NCI-H748 (cell line): ENCODE measurements at regions not wholly inside any gene's neighbourhood (a gene's known extent, or its start where the extent isn't known, plus 50 kb on each side); places are given as distances from the start of the nearest gene placed in this dataset.
"Not testable (repeated sequence)": the region's sequence is repeated elsewhere in the genome, so short reads cannot be mapped to it uniquely, and the experiment has no call there.

ENCODE experiments used
- DNase-seq: peaks from one replicate; lab custom pipeline; 2025; ENCODE audit not compliant: unreplicated experiment; lab: John Stamatoyannopoulos, UW

DNA sequence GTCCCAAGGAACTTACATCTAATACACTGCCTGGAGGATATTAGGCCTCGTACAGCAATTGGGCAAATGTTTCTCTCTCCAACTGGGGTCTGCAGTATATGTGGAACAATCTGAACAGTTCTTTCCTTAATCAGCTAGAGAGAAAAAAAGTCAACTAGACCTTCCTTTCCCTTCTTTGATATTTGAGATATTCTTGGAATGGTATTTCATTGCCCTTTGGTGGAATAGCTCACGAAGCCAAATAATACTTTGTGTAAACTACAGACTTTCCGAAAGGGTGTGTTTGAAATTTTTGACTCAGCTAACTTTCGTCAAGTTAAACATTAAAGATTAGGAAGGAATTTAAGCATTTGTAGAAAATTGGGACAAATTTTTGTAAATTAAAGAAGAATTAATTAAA, 425.6 kb downstream of the RWDD3 start:
- DNase-seq = no peak

DNA sequence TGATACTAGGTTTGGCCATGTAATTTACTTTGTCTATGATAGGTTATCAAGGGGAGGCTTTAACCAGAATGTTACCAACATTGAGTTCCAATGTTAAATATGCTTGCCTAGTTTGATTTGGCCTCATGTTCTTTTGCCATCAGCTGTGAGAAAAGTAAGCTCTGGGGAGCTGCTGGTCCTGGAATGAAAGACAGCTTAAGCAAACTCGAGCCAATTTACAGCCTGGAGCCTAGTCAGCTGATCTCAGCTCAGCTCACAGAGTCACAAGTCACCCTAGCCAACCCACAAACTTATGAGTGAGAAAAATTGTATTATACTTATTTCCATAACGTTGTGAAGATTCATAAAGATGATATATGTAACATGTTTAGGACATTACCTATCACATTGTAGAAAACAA, 426.7 kb downstream of the RWDD3 start:
- no peak for DNase-seq

DNA sequence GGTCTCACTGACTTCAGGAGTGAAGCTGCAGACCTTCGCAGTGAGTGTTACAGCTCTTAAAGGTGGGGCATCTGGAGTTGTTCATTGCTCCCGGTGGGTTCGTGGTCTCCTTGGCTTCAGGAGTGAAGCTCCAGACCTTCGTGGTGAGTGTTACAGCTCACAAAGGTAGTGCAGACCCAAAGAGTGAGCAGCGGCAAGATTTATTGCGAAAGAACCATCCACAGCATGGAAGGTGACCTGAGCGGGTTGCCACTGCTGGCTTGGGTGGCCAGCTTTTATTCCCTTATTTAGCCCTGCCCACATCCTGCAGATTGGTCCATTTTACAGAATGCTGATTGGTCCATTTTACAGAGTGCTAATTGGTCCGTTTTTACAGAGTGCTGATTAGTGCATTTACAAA, 429.5 kb downstream of the RWDD3 start:
- DNase-seq = not testable (repeated sequence)

DNA sequence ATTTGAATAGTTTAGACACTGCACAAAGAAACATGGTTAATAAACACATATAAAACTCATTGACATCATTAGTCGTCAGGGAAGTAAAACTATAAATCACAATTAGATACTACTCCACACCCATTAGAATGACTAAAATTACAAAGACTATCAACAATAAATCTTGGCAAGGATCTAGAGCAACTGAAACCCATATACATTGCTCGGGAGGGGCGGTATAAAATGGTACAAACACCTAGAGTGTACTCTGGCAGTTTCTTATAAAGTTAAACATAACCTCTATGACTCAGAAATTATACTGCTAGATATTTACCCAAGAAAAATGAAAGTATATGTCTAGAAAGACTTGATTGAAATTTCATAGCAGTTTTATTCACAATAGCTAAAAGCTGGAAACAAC, 434.2 kb downstream of the RWDD3 start:
- DNase-seq = no peak

DNA sequence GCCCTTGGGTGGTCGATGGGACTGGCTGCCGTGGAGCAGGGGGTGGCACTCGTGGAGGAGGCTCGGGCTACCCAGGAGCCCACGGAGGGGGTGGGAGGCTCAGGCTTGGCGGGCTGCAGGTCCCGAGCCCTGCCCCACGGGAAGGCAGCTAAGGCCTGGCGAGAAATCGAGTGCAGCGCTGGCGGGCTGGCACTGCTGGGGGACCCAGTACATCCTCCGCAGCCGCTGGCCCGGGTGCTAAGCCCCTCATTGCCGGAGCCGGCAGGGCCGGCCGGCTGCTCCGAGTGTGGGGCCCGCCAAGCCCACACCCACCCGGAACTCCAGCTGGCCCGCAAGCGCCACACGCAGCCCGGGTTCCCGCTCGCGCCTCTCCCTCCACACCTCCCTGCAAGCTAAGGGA, 435.6 kb downstream of the RWDD3 start:
- DNase-seq = not testable (repeated sequence)

DNA sequence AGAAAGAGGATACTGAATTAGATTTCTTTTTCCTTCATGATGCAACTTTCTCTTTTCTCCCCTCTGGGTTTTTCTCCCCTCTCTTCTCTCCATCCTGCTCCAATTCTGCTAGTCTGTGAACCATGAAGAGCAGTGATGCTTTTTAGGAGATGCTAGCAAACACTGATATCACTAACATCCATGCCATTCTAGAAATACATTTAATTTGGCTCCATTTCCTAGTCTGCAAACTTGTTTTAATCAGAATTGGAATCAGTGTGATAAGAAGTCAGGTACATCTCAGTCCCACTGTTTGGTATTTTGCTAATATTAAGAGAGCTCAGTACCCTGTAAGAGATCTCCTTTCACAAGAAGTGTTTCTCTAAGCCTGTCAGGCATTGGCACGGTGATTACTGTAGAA, 437.1 kb downstream of the RWDD3 start:
- DNase-seq = no peak

DNA sequence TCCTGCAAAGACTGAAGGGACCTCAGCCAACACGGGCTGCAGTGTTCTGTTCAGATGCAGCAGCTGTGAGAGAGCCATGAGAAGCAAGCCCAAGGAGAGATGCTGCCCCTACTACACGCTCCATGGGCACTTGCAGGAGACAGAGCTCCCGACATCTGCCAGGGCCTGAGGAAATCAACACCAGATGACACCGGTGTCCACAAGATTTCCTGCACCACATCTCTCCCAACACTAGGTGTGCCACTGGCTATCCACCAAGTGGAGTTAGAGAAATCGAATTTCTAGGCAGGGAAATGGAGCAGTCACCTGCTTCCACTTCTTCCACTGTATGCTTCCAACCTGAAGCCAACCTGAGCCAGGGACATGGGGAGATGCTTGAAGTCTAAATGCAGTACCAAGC, 445.3 kb downstream of the RWDD3 start:
- no peak for DNase-seq

DNA sequence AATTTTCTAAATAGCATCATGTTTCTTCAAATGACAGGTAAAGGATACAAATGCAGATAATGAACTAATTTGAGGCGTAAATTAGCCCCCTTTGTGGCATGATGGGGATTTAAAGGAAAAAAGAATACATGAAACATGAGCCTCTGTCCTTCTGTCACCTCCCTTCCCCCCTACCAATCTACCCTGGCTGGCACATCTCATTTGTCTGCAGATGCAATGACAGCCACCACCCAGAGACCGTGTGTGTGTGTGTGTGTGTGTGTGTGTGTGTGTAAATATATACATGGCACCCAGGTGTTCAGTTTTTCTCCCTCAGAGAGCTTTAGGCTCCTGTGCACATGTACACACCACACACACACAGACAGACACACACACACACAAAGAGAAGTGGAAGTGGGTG, 451.1 kb downstream of the RWDD3 start:
- DNase-seq = peak; percentile 90

DNA sequence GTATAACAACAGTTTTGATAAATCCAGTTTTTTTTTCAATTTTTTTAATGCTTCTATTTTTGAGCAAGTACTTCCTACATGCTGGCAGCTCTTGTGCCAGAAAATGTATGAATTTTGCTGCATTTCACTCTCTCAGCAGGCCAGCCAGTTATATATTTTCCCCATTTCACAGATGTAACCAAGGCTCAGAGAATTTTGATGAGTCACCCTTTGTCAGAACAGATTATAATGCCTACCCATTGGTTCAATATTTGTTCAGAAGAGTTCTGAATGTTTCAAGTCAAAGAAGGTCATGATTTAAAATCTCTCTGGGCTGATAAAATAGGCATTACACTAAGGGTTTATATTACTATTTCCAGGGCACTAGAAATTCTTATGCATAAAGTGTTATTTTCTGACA, 452.2 kb downstream of the RWDD3 start:
- no peak for DNase-seq

DNA sequence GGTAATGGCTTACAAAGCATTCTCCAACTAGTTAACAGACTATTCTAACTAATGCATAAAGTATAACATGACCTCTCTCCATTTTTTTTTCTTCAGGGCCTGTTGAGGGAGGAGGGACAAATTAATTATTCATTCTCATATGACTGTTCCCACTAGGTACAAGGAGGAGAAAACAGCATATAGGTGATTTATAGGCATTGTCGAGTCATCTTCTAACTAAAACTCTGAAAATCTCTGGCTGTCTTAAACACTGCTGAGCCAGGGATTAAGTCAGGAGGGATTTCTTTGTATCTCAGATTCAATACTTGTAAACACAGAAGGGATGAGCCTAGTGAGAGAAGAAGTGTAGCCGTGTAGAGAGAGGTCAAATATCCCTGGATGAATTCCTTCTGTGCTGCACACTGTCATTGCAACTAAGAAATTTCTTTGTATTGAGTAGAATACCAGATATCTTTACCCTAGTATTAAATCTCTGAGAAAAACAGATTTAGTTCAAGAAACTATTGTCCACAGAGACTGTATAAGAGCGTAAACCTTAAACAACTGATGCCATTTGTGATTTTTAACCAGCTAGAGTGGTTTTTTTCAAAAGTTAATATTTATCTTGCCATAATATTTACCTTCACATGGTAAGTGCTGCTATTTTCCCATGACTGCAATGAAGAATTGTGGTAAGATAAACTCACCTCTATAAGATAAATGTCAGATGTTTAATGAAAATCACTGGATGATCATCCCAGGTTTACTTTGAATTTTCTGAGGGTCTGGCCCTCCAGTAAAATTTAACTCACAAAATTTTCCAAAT, 465.3 kb downstream of the RWDD3 start:
- no peak for DNase-seq

DNA sequence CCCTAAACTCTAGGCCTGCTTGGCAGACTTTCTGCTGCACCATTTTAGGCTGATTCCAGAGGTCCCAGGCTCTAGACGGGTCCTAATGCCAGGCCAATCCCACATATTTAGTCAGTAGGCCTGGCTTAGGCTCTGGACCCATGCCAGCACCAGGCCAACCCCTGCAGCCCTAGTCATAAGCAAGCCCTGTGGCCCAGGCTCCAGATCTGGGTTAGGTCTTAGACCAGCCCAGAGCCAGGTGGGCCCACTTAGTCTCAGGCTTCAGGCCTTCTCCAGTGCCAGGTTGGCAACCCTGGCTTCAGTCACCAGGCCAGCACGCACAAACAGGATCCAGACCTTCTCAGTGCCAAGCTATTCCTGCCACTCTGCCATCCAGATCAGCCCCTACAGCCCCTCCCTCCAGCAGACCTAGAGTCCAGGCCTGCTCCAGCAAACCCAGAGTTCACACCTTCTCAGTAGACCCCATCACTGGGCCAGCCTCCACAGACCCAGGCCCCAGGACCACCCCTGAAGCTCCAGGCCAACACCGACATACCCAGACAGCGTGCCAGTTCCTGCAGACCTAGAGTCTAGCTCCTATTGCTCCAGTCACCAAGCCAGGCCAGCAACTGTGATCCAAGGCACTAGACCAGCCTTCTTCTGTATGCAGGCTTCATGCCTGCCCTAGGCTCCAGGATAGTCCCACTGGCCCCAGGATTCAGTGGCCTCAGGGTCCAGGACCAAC, 467.6 kb downstream of the RWDD3 start:
- no peak for DNase-seq

DNA sequence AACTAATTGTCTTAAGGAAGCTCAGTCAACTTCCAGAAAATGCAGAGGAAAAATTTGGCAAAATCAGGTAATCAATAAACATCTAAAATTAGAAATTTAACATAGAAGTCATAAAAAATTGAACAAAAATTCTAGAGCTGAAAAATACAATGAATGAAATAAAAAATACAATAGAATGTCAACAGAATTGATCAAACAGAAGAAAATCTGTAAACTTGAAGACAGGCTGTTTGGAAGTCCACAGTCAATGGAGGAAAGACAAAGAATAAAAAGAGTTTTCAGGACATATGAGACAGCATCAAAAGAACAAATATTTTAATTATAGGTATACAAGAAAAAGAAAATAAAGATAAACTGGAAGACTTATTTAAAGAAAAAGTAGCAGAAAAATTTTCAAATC, 469.0 kb downstream of the RWDD3 start:
- no peak for DNase-seq

DNA sequence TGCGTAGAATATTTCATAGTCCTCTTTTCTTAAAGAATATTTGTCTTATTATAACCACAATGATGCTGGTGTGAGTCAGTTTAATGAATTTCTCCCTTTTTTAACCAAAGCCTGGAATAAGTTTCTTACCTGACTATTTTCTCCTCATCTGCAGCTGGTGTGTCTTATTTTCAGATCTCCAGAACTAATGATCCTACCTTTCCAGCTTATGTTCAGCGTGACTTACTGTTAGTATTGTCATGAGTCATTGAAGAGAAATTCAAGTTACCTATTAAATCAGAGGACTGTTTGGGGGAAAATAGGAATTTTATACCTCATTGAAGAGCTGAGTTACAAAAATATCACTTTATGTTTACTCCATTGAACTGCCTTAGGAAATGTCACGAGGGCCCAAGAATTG, 482.1 kb downstream of the RWDD3 start:
- DNase-seq = no peak

DNA sequence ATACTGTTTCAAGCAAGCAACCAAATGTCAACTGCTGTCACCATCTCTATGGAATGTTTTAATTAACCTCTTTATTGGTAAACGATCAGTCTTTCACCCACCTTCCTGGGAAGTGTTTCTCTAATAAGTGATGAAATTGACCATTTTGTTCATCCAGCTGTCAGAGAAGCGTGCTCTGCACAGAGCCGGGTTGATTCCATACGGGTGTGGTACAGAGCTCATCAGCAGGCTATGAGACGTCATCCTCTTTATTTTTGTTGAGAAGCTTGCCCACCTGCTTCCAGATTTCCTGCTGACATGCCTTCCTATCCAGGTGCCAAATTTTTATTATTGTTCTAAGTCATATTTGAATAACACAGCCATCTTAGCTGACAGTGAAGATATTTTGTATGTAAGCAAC, 482.5 kb downstream of the RWDD3 start:
- no peak for DNase-seq

DNA sequence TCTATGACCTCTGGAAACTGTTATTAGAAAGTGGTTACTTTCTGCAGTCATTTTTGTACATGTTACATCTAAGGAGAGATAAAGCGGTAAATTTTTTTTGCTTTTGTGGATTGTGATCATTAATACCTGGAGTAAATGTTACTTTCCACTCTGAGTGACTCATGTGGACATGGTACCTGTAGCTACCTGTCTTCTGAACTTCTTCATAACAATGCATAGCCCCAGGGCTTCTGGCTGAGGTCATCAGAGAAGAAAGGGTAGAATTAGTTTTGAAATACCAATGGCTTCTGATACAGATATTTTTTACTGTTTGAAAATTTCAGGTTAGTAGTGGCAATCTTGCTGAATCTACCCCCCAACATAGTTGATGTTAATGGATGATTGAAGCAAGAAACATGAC, 489.3 kb downstream of the RWDD3 start:
- no peak for DNase-seq

DNA sequence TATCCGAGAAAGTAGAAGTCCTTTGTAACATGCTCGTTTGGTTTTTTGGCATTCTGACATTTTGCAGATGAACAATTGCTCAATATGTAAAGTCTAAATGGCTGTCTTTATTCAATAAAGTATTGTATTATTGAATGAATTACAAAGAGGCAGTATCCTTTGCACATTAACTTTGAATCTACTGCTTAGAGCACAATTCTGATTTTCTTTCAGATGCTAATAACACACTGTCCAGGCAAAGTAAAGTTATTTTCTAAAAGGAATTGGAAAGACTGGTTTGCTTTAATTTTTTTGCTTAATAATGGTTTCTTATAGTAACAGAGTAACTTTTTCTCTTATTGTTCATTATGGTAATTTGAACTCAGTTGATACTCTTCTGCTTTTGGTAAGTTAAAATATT, 494.8 kb downstream of the RWDD3 start:
- DNase-seq = no peak

DNA sequence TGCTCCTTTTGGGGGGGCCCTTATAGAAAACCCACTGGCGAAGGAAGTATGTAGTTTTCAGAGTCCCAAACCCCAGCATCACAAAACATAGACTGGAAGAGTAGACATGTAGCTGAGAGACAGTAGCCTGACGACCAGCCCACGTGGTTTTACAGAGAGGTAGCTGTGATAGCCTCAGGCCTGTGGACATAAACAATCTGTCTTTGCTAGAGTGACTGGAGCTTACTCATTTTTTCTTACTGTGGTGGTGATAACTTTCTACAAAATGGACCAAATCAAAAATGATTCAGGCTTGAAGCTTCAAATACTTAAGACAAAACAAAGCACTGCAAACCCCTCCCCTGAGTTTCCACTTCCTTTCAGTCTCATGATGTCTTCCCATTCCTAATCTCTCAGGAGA, 497.0 kb downstream of the RWDD3 start:
- DNase-seq = no peak

DNA sequence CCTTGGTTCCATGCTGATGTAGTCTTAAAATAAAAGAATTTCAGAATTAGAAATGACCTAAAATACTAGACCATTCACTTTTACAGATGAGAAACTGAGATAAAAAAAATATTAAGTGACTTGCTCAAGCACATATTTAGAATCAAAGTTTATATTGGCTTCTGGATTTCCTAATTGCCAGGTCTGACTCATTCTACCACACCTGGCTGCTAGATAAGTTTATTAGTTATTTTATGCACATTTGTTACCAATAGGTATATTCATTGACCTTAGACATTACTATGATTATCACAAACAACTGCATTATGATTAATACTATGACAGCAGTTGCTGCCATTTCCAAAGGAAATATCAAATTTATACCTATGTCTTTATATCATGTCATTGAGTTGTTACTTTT, 497.5 kb downstream of the RWDD3 start:
- DNase-seq = no peak

DNA sequence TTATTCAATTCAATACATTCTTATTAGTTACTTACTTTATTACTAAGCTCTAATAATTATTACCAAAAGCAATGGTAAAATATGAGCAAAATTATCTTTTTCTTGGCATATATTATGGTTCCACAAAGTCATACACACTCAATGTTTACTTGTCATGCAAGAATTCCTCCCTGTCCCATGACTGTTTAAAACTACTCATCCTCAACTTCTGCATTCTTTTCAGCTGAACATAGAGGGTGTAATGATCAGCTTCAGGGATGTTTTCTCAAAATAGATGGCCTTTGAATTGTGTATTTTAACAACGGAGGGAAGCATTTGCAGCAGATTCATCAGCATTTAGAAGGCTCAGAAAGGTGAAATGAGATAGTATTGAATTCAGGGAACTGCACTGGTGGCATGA, 499.0 kb downstream of the RWDD3 start:
- DNase-seq = no peak

DNA sequence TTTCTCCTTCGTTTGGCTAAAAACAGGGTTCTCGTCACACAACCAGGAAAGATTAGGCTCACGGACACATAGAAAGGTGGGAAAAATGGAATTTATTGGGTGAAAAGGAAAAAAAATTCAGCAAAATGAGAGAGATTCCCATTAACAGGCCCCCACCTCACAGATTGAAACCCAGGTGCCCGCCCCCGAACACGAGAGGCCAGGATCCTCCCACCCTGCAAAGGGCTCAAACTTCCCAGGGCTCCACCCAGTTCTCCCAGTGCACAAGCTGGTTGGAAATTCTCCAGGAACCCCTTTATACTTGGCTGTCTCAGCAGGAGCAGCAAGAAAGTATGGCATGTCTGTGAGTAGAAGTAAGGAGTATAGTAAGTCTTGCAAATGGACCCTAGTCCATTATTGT, 499.7 kb downstream of the RWDD3 start:
- DNase-seq = no peak

DNA sequence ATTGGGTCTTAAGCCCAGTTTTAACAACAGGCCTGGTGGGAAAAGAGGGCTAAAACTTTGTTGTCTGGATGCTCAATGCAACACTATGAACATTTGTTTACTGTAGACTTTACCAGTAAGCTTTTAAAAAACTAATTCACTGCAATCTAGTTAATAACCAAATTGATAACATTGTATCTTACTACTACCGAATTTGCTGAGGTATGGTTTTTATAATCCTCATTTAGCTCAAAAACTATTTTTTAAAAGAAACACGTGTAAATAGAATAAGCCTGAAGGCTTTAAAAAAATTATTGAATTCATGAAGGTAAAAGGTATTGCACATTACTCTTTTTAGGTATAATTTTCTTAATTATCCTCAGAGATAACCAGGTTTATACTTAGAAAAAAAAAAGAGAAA, 500.6 kb downstream of the RWDD3 start:
- no peak for DNase-seq

DNA sequence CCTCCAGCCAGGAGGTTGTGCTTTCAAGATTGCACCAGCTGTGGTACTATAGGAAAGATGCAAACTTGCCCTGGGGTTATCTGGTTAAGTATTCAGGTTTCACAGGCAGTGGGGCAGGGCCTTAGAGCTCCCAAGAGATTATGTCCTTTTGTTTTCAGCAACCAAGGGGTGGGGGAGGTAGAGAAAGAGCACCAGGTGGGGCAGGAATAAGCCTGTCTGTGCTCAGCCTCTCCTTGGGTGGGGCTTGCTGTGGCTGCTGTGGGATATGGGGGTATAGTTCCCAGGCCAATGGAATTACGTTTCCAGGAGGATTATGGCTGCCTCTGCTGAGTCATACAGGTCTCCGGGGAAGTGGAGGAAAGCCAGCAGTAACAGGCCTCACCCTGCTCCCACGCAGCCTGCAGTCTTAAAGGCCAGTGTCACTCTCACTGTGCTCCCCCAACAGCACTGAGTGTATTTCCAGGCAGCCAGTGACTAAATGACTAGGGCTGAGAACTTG, 508.6 kb downstream of the RWDD3 start:
- peak; percentile 74 for DNase-seq

DNA sequence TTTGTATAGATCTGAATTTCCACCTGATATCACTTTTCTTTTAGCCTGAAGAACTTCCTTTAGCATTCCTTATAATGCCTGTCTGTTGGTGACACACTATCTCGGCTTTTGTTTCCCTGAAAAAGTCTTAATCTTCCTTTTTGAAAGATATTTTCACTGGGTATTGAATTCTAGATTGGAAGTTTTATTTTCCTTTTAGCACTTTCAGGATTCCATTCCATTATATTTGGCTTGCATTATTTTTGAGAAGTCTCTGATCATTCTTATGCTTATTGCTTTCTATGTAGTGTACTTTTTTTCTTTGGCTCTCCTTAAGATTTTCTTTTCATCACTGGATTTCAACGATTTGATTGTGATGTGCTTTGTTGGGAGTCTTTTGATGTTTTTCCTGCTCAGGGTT, 510.7 kb downstream of the RWDD3 start:
- DNase-seq = no peak
